G401 (cell line): ENCODE measurements at regions not wholly inside any gene's neighbourhood (a gene's known extent, or its start where the extent isn't known, plus 50 kb on each side); places are given as distances from the start of the nearest gene placed in this dataset.
"Not testable (repeated sequence)": the region's sequence is repeated elsewhere in the genome, so short reads cannot be mapped to it uniquely, and the experiment has no call there.

Experiments
- DNase-seq: peaks from one replicate; pipeline ENCODE4 v3.0.0-alpha.2; 2015; ENCODE audit warnings: low spot score
- in situ Hi-C: cut with HindIII; loops from 2 replicates; pipeline ENCODE4 v1.10.0; 2016; ENCODE audit warnings: low sequenced_read_pairs, mixed read lengths

DNA sequence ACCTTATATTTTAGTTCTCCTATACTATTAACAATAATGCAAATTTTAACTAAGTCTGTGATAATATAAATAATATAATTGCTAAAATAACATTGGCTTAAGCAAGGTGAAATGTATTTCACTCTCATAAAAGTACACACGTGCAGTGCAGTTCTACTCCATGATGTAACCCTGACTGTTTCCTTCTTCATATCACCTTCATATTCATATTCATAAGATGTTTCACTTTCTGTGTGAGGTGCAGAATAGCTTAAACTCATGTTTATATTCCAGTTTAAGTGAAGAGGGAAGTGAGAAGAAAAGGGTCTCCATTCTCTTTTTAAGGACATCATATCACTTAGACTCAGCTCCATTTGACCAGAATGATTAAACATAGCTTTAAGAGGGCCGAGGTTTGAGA, 1810.0 kb upstream of the PCDH10 start:
- no peak for DNase-seq

DNA sequence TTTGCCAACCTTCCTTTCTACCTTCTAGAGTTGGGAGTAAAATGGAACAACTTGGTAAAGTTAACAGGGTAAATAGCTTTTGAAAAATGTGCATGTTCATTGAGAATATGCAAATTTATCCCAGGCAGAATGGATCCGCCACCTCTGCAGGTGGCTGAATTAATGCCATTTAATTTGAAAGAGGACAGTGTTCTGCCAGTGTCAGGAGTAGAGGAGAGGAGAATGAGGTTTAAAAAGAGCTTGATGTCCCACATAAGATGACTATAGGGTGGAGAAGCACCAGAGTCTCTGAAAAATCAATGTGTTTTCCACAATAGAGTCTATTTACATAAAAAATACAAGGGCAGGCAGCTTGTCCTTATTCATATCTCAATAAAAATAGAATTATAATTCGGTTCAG, 1804.3 kb upstream of the PCDH10 start:
- DNase-seq: no peak
- in situ Hi-C loops: no loop called here

More for the DNA sequence above, 1810.0 kb upstream of the PCDH10 start:
- in situ Hi-C loops: no loop called here

- in situ Hi-C loops: no loop called here
- no peak for DNase-seq
Observed at GRCh38 chr4:131347816-131348215, 1801.3 kb upstream of the PCDH10 start.

GRCh38 chr4:131348263-131348662, 1800.8 kb upstream of the PCDH10 start:
- DNase-seq: no peak
- in situ Hi-C loops: no loop called here

DNA sequence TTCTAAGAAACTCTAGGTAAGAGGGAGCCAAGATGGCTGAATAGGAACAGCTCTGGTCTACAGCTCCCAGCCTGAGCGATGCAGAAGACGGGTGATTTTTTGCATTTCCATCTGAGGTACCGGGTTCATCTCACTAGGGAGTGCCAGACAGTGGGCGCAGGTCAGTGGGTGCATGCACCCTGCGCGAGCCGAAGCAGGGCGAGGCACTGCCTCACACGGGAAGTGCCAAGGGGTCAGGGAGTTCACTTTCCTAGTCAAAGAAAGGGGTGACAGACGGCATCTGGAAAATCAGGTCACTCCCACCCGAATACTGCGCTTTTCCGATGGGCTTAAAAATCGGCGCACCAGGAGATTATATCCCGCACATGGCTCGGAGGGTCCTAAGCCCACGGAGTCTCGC, 1796.7 kb upstream of the PCDH10 start:
- in situ Hi-C loops, DNase-seq: not testable (repeated sequence)

DNA sequence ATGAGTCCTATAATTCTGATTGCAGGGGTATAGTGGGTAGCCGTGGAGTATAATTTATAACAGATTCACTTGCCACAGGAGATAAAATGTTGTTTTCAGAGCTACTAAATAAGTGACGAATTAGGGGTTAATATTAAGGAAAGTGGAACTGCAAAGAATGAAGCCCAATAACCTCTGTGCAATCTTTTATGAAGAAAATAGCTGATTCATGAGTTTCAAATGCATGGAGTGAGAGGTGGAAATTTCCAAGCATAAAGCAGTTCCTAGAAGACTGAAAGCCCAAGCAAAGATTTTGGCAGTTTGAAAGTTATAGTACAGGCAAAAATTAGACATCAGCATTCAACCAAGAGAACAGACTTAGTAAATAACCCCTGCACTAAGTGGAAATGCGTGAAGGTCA, 1782.4 kb upstream of the PCDH10 start:
- no peak for DNase-seq
- in situ Hi-C loops: no loop called here

DNA sequence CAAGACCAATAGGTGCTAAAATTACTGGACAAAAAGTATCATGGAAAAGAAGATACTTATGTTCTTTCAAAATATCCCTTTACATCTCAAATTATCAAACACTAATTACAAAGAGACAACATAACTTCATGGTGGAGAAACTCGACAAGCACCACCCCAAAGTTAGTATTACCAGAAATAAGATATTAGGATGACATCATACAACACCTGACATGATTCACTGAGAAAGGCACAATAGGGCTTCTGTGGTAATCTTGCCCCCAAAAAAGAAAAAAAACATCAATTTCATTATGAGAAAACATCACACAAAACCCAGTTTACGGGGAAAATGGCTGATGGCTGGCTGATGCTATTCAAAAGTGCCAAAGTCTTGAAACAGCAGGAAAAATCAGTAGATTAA, 1781.7 kb upstream of the PCDH10 start:
- DNase-seq: no peak

DNA sequence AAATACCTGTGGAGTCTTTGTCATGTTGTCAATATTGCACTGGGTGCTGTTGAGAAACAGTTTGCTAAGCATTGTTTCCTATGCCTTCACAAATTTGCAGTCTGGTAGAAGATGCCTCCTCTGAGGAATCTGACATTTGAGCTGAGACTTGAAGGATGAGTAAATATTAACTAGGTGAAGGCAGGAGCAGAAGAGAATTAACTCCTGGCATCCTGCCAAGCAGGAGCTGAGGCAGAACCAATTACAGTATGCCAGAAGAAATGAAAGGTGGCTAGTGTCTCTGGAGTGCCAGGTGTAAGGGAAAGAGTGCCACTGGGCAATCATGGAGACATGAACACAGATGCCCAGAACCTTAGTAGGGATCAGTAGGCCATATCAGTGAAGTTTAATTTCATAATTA, 1778.2 kb upstream of the PCDH10 start:
- DNase-seq: no peak
- in situ Hi-C loops: no loop called here

More for the DNA sequence above, 1781.7 kb upstream of the PCDH10 start:
- in situ Hi-C loops: no loop called here

GRCh38 chr4:131381055-131381454, 1768.0 kb upstream of the PCDH10 start:
- in situ Hi-C loops: no loop called here
- no peak for DNase-seq

DNA sequence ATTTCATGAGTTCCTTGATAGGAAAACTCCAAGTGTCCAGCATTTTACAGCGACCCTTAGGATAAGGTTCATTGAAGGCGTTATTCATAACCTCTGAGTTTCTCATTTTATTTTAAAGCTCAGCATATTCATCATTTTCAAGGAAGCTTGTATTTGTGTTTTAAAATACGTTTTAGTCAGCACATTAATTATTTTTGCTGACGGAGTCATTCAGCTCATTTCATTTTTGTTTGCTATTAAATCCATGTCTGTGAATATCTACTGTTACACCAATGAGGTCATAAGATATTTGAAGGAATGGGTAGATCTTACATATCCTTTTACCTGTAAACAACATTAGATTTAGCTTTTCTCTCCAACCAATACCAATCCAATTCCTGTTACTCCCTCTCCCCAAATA, 1766.3 kb upstream of the PCDH10 start:
- in situ Hi-C loops: no loop called here
- no peak for DNase-seq

DNA sequence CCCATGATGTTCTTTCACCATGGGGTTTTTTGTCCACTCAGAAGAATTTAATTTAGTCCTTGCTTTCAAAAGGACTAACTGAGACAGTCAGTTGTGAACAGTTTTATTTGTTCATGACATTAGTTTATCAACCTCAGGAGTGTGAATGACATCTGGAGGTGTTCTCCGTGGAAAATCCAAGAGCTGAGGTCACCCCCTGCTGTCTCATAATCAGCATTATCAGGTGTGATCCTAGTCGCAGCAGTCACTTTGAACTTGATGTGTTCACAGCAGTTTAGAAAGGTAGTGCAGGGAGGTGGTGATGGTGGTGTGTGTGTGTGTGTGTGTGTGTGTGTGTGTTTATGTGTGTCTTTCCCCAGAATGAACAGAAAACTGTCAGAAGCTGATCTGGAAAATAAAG, 1760.8 kb upstream of the PCDH10 start:
- DNase-seq: no peak
- in situ Hi-C loops: no loop called here

GRCh38 chr4:131408102-131408501, 1741.0 kb upstream of the PCDH10 start:
- DNase-seq: no peak
- in situ Hi-C loops: no loop called here

DNA sequence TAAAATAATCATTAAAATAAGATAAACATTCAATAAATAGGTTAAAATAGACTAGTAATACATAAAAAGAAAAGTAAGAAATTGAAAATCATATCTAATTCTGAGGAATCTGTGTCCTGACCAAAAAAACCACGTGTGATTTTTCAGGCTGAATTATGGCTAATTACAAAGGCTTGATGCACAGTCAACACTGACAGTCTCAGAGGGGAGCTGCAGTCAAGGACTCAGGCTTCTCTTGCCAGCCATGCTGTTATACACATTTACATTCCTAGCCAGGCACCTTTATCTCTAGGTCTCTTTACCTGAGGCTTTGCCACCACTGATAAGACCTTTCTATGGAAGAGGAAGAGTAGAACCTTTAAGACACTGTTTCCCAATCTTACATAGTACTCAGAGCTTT, 1737.7 kb upstream of the PCDH10 start:
- no peak for DNase-seq
- in situ Hi-C loops: no loop called here

- in situ Hi-C loops: no loop called here
- DNase-seq: no peak
Observed at GRCh38 chr4:131419147-131419546, 1729.9 kb upstream of the PCDH10 start.

GRCh38 chr4:131426023-131426758, 1722.9 kb upstream of the PCDH10 start:
- no peak for DNase-seq
- in situ Hi-C loops: no loop called here

GRCh38 chr4:131427000-131427399, 1722.1 kb upstream of the PCDH10 start:
- in situ Hi-C loops: no loop called here
- no peak for DNase-seq

DNA sequence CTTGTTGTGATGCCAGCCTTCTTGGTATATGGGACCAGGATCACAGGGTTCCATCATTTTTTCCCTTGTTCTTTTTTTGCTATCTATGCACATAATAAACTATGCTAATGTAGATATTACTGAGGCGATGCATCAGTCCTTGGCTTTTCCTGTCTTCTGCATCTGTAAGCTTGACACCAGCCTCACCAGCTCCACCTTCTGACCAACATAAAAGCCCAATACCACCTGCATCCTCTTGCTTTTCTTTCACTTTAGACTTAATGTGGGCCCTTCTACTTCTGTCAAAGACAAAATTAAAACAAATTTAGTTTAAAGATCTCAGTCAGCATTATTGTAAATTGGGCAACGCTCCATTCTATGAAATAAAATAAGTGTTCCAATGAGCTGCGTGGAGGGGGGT, 1718.8 kb upstream of the PCDH10 start:
- no peak for DNase-seq
- in situ Hi-C loops: no loop called here

- in situ Hi-C loops: no loop called here
- DNase-seq: no peak
Observed at GRCh38 chr4:131441004-131441688, 1707.9 kb upstream of the PCDH10 start.

DNA sequence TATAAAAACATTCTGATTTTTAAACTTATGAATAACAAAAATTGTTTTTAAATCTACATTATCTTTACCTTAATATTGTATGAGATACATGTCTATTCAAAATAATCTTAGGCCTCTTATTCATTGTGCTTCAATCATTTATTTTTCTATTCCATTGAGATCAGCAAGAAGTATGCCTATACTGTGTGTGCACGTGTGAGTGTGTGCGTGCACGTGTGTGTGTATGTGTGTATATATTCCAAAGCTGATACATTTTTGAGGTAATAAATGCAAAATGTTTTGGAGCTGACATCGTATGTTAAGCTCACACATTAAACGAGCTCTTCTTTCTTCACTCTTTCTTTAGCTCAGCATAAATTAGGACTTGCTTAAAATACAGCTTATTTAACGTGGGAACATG, 1701.2 kb upstream of the PCDH10 start:
- in situ Hi-C loops: no loop called here
- DNase-seq: no peak

GRCh38 chr4:131450572-131451209, 1698.4 kb upstream of the PCDH10 start:
- DNase-seq: no peak
- in situ Hi-C loops: no loop called here
